Cardiac septum (tissue), 1 donor: ENCODE measurements at regions not wholly inside any gene's neighbourhood (a gene's known extent, or its start where the extent isn't known, plus 50 kb on each side); places are given as distances from the start of the nearest gene placed in this dataset.
"Not testable (repeated sequence)": the region's sequence is repeated elsewhere in the genome, so short reads cannot be mapped to it uniquely, and the experiment has no call there.

ENCODE experiments used
- DNase-seq: peaks from one replicate; pipeline ENCODE4 v3.0.0-alpha.2; 2020; ENCODE audit warnings: low spot score
- intact Hi-C: fragments of 100-400 bp; cut with DNase I; formaldehyde crosslinking; loops from one replicate; pipeline ENCODE4 v1.14.0; 2022
- donor health status: DM: no; HTN: no; CAD: no.

DNA sequence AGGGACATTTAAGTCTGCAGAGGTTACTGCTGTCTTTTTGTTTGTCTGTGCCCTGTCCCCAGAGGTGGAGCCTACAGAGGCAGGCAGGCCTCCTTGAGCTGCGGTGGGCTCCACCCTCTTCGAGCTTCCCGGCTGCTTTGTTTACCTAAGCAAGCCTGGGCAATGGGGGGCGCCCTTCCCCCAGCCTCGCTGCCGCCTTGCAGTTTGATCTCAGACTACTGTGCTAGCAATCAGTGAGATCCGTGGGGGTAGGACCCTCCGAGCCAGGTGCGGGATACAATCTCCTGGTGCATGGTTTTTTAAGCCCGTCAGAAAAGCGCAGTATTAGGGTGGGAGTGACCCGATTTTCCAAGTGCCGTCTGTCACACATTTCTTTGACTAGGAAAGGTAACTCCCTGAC, 281.6 kb upstream of the DEFB115 start:
- DNase-seq, intact Hi-C loops: not testable (repeated sequence)

DNA sequence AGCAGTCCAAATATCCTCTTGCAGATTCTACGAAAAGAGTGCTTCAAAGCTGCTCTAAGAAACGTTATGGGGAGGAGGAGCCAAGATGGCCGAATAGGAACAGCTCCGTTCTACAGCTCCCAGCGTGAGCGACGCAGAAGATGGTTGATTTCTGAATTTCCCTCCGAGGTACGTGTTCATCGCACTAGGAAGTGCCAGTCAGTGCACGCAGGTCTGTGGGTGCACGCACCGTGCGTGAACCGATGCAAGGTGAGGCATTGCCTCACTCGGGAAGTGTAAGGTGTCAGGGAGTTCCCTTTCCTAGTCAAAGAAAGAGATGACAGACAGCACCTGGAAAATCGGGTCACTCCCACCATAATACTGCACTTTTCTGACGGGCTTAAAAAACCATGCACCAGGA, 272.1 kb upstream of the DEFB115 start:
- intact Hi-C loops, result no loop called here
- no peak for DNase-seq
